ENCODE measurements at regions not wholly inside any gene's neighbourhood (a gene's known extent, or its start where the extent isn't known, plus 50 kb on each side); places are given as distances from the start of the nearest gene placed in this dataset.

DNA sequence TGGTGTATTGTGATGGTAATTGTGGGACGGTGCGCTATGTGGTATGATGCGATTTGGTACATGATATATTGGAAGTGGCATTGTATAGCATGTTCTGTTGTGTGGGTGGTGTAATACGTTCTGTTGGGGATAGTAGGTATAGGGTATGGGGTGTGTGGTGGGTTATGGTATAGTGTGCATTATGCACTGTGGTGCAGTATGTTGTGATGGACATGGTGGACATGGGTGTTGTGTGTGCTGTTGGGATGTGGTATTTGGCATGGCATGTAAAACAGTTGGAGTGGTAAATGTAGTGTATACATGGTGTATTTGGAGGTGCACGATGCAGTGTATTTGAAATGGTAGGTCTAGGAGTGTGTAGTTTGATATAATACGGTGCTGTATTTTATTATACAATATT lies 170.6 kb upstream of the CNTNAP4 start:
- Mint-ChIP-seq H3K4me1 (ENCODE audit: low read depth, unreplicated experiment) (no peaks in the 10 kb centered on the region), H3K36me3 (ENCODE audit: insufficient read depth, unreplicated experiment) (no peaks in the 10 kb centered on the region), H3K27ac (ENCODE audit: unreplicated experiment) (no peak overlapping the region), H3K9me3 (ENCODE audit: low read depth, unreplicated experiment) (peaks cover 17% of the 10 kb centered on the region), H3K27me3 (ENCODE audit: unreplicated experiment) (no peaks in the 10 kb centered on the region), H3K4me3 (ENCODE audit: low read depth, unreplicated experiment) (no peak overlapping the region)
- no TSS peak for BruUV-seq (replicated peaks)
- CTCF ChIA-PET: no interaction called here
- TF ChIP-seq, protein P1, sequence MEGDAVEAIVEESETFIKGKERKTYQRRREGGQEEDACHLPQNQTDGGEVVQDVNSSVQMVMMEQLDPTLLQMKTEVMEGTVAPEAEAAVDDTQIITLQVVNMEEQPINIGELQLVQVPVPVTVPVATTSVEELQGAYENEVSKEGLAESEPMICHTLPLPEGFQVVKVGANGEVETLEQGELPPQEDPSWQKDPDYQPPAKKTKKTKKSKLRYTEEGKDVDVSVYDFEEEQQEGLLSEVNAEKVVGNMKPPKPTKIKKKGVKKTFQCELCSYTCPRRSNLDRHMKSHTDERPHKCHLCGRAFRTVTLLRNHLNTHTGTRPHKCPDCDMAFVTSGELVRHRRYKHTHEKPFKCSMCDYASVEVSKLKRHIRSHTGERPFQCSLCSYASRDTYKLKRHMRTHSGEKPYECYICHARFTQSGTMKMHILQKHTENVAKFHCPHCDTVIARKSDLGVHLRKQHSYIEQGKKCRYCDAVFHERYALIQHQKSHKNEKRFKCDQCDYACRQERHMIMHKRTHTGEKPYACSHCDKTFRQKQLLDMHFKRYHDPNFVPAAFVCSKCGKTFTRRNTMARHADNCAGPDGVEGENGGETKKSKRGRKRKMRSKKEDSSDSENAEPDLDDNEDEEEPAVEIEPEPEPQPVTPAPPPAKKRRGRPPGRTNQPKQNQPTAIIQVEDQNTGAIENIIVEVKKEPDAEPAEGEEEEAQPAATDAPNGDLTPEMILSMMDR (IDR thresholded peaks at IDR 0.05; ENCODE audit: unreplicated experiment): no peak
- intact Hi-C loops (cut with micrococcal nuclease; ENCODE audit: unreplicated experiment): no loop called here
- no peak for DNase-seq

- CTCF ChIA-PET: no interaction called here
- Mint-ChIP-seq H3K27ac (ENCODE audit: unreplicated experiment) (no peak overlapping the region), H3K27me3 (ENCODE audit: unreplicated experiment) (no peaks in the 10 kb centered on the region), H3K4me1 (ENCODE audit: low read depth, unreplicated experiment) (no peaks in the 10 kb centered on the region), H3K36me3 (ENCODE audit: insufficient read depth, unreplicated experiment) (no peaks in the 10 kb centered on the region), H3K4me3 (ENCODE audit: low read depth, unreplicated experiment) (no peak overlapping the region), H3K9me3 (ENCODE audit: low read depth, unreplicated experiment) (peaks cover 16% of the 10 kb centered on the region)
- no TSS peak for BruUV-seq (replicated peaks)
- intact Hi-C loops (cut with micrococcal nuclease; ENCODE audit: unreplicated experiment): no loop called here
- TF ChIP-seq, protein P1 (IDR thresholded peaks at IDR 0.05; ENCODE audit: unreplicated experiment): no peak
- DNase-seq: no peak
Observed at GRCh38 chr16:76108460-76108859, 168.7 kb upstream of the CNTNAP4 start.

DNA sequence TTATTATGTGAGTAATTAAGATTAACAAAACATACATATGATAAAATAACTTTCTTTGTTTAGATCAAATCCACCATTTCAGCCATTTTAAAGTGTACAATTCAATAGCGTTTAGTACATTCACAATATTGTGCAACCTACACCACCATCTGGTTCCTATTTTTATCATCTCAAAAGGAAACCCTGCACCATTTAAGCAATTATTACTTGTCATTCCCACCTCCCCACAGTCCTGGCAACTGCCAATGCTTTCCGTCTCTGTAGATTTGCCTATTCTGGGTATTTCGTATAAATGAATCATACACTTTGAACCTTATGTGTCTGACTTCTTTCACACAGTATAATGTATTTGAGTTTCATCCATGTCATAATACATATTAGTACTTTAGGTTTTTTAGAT lies 162.5 kb upstream of the CNTNAP4 start:
- intact Hi-C loops (cut with micrococcal nuclease; ENCODE audit: unreplicated experiment): no loop called here
- no TSS peak for BruUV-seq (replicated peaks)
- CTCF ChIA-PET: no interaction called here
- no peaks in the 10 kb centered on the region for H3K27me3 Mint-ChIP-seq (ENCODE audit: unreplicated experiment)
- H3K9me3 Mint-ChIP-seq (ENCODE audit: low read depth, unreplicated experiment): peaks cover 21% of the 10 kb centered on the region
- TF ChIP-seq, protein P1 (IDR thresholded peaks at IDR 0.05; ENCODE audit: unreplicated experiment): no peak
- H3K4me1 Mint-ChIP-seq (ENCODE audit: low read depth, unreplicated experiment): no peaks in the 10 kb centered on the region
- DNase-seq: no peak
- no peak overlapping the region for H3K27ac Mint-ChIP-seq (ENCODE audit: unreplicated experiment)
- no peaks in the 10 kb centered on the region for H3K36me3 Mint-ChIP-seq (ENCODE audit: insufficient read depth, unreplicated experiment)
- H3K4me3 Mint-ChIP-seq (ENCODE audit: low read depth, unreplicated experiment): no peak overlapping the region

DNA sequence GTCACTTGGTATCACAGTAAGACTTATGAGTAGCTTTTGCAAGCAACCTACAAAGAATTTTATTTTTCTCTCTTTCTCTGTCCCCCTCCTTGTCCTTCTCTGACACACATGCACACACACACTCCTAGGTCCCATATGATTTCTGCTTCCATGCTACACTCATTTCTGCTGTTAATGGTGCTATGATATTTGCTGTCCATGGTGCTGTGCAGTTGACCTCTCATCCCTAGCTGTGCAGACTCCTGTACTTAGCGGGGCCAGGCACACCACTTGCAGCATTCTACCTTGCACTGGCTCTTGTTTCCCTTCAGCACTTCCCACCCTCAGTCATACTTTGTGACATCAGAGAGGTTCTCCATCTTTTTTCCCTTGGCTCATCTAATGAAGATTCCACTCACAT lies 158.9 kb upstream of the CNTNAP4 start:
- H3K4me1 Mint-ChIP-seq (ENCODE audit: low read depth, unreplicated experiment): no peaks in the 10 kb centered on the region
- H3K9me3 Mint-ChIP-seq (ENCODE audit: low read depth, unreplicated experiment): peaks cover 19% of the 10 kb centered on the region
- no peak for DNase-seq
- no peak overlapping the region for H3K27ac Mint-ChIP-seq (ENCODE audit: unreplicated experiment)
- no peaks in the 10 kb centered on the region for H3K27me3 Mint-ChIP-seq (ENCODE audit: unreplicated experiment)
- H3K4me3 Mint-ChIP-seq (ENCODE audit: low read depth, unreplicated experiment): no peak overlapping the region
- intact Hi-C loops (cut with micrococcal nuclease; ENCODE audit: unreplicated experiment): no loop called here
- CTCF ChIA-PET: no interaction called here
- TF ChIP-seq, protein P1 (IDR thresholded peaks at IDR 0.05; ENCODE audit: unreplicated experiment): no peak
- H3K36me3 Mint-ChIP-seq (ENCODE audit: insufficient read depth, unreplicated experiment): no peaks in the 10 kb centered on the region
- no TSS peak for BruUV-seq (replicated peaks)

DNA sequence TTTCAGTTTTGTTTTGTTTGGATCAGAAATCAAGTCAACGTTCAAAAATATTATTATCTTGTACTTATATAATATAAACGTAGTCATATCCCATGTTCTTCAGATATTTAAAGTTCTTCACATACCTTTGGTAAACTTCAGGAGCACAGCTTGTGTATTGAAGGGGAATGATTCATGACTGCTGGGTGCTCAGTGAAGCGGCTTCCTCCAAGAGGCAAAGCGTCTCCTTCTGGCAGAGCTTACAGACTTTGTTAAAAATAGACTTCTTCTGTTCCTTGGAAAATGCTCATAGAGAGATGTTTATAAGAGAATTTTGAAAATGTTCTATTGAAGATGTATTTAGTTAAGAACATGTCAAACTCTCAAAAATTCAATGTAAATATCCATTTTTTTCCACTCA lies 155.6 kb upstream of the CNTNAP4 start:
- intact Hi-C loops (cut with micrococcal nuclease; ENCODE audit: unreplicated experiment): no loop called here
- CTCF ChIA-PET: no interaction called here
- H3K9me3 Mint-ChIP-seq (ENCODE audit: low read depth, unreplicated experiment): peaks cover 21% of the 10 kb centered on the region
- H3K27ac Mint-ChIP-seq (ENCODE audit: unreplicated experiment): no peak overlapping the region
- BruUV-seq (replicated peaks): no TSS peak
- no peaks in the 10 kb centered on the region for H3K27me3 Mint-ChIP-seq (ENCODE audit: unreplicated experiment)
- TF ChIP-seq, protein P1 (IDR thresholded peaks at IDR 0.05; ENCODE audit: unreplicated experiment): no peak
- H3K4me3 Mint-ChIP-seq (ENCODE audit: low read depth, unreplicated experiment): no peak overlapping the region
- DNase-seq: no peak
- no peaks in the 10 kb centered on the region for H3K4me1 Mint-ChIP-seq (ENCODE audit: low read depth, unreplicated experiment)
- no peaks in the 10 kb centered on the region for H3K36me3 Mint-ChIP-seq (ENCODE audit: insufficient read depth, unreplicated experiment)

Data from Calu3 (cell line).